NCI-H446 treated with DMSO at 0.1 percent for 48 hours (cell line): ENCODE measurements at regions not wholly inside any gene's neighbourhood (a gene's known extent, or its start where the extent isn't known, plus 50 kb on each side); places are given as distances from the start of the nearest gene placed in this dataset.
"Not testable (repeated sequence)": the region's sequence is repeated elsewhere in the genome, so short reads cannot be mapped to it uniquely, and the experiment has no call there.

ENCODE experiments used
- DNase-seq: peaks from one replicate; lab custom pipeline; 2025; lab: John Stamatoyannopoulos, UW

- no peak for DNase-seq
These were observed 193.0 kb upstream of the THRB start for GRCh38 chr3:24687671-24688070.

- no peak for DNase-seq
These were observed 193.9 kb upstream of the THRB start for GRCh38 chr3:24688446-24689148.

- no peak for DNase-seq
These were observed 194.7 kb upstream of the THRB start for GRCh38 chr3:24689353-24689752.

- no peak for DNase-seq
These were observed 196.1 kb upstream of the THRB start for GRCh38 chr3:24690777-24691176.

GRCh38 chr3:24699078-24699477 lies 204.4 kb upstream of the THRB start:
- not testable (repeated sequence) for DNase-seq

GRCh38 chr3:24704496-24704895 lies 209.8 kb upstream of the THRB start:
- peak; percentile 62 for DNase-seq

- no peak for DNase-seq
These were observed 213.3 kb upstream of the THRB start for GRCh38 chr3:24707936-24708335.

- peak; percentile 30 for DNase-seq
These were observed 215.3 kb upstream of the THRB start for GRCh38 chr3:24709956-24710355.

GRCh38 chr3:24713516-24713915 lies 218.9 kb upstream of the THRB start:
- DNase-seq, result no peak

- no peak for DNase-seq
These were observed 219.8 kb upstream of the THRB start for GRCh38 chr3:24714436-24714835.

GRCh38 chr3:24715171-24715792 lies 220.6 kb upstream of the THRB start:
- DNase-seq, result no peak

- no peak for DNase-seq
These were observed 227.4 kb upstream of the THRB start for GRCh38 chr3:24722087-24722486.

GRCh38 chr3:24725514-24726255 lies 231.0 kb upstream of the THRB start:
- no peak for DNase-seq

- DNase-seq, result no peak
These were observed 231.8 kb upstream of the THRB start for GRCh38 chr3:24726423-24726822.

- DNase-seq, result no peak
These were observed 235.5 kb upstream of the THRB start for GRCh38 chr3:24730173-24730572.

GRCh38 chr3:24734019-24734418 lies 239.4 kb upstream of the THRB start:
- DNase-seq, result no peak

- DNase-seq, result no peak
These were observed 242.1 kb upstream of the THRB start for GRCh38 chr3:24736701-24737100.

- no peak for DNase-seq
These were observed 245.7 kb upstream of the THRB start for GRCh38 chr3:24740326-24740725.

GRCh38 chr3:24741506-24741905 lies 246.9 kb upstream of the THRB start:
- no peak for DNase-seq

- no peak for DNase-seq
These were observed 253.9 kb upstream of the THRB start for GRCh38 chr3:24748520-24748919.

- DNase-seq, result no peak
These were observed 256.4 kb upstream of the THRB start for GRCh38 chr3:24751020-24751419.

GRCh38 chr3:24756101-24756888 lies 261.6 kb upstream of the THRB start:
- DNase-seq, result no peak
